Memory B cell (primary cell): ENCODE measurements at regions not wholly inside any gene's neighbourhood (a gene's known extent, or its start where the extent isn't known, plus 50 kb on each side); places are given as distances from the start of the nearest gene placed in this dataset.
"Not testable (repeated sequence)": the region's sequence is repeated elsewhere in the genome, so short reads cannot be mapped to it uniquely, and the experiment has no call there.

Experiments
- ATAC-seq: fragments of 150-1000 bp; cut with Tn5 transposase; 2 replicates; pipeline ENCODE4 v1.10.0; 2021; ENCODE audit warnings: low read depth, mild to moderate bottlenecking, moderate library complexity
- DNase-seq, 2 donors: peaks; one replicate each; pipeline ENCODE4 v3.0.0; 2022; ENCODE audit warnings: low spot score in 2 of 2
- H3K27ac Mint-ChIP-seq: one replicate; pipeline ENCODE4 v1.8.0; 2022; ENCODE audit warnings: mild to moderate bottlenecking, moderate library complexity, mixed read lengths
- H3K27me3 Mint-ChIP-seq: one replicate; pipeline ENCODE4 v1.8.0; 2022; ENCODE audit warnings: mixed read lengths
- H3K36me3 Mint-ChIP-seq: one replicate; pipeline ENCODE4 v1.8.0; 2022; ENCODE audit warnings: mild to moderate bottlenecking, mixed read lengths
- H3K4me1 Mint-ChIP-seq: one replicate; pipeline ENCODE4 v1.8.0; 2022; ENCODE audit warnings: mixed read lengths
- H3K4me3 Mint-ChIP-seq: one replicate; pipeline ENCODE4 v1.8.0; 2022; ENCODE audit warnings: mild to moderate bottlenecking, moderate library complexity, mixed read lengths
- H3K9me3 Mint-ChIP-seq: one replicate; pipeline ENCODE4 v1.8.0; 2022; ENCODE audit warnings: mixed read lengths

DNA sequence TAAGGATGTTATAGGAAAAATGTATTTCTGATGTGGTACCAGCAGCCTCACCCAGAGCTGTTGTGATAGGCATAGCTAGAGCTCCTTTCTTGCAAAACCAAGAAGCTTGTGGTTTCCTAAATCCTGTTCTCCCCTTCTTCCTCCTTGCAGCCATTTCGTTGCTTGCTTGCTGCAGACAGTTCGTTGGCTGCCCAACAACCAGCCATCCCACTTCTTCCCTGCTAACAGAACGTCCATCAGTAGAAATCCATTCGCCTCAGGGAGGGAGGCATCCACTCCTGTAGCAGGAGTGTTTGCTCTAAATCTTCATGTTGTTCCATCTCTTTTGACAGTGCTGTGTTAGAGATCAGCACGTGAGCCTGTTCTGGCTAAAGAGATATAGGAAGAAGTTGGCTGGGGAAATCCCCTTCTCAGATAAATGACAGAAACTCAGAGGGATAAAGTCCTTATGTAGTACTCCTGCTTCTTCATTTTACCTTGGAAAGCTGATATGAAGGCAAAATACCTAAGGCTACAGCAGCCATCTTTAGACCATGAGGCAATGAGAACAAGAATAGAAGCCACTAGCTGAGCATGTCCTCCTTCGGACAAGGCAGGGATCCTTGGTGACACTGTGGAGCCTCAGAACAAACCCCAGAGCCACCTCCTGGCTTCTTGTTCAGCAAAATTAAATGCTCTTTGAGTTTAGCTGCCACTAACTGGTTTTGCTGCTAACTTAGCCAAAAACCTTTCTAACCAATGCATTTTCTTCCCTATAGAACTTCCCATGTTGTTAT is 68.4 kb upstream of the RELL1 start:
- peak overlapping the region; percentile 57 for H3K4me3 Mint-ChIP-seq
- peaks cover 24% of the 10 kb centered on the region for H3K4me1 Mint-ChIP-seq
- ATAC-seq (peak; percentile 28), DNase-seq (no peak)
- no peaks in the 10 kb centered on the region for H3K9me3 Mint-ChIP-seq
- no peaks in the 10 kb centered on the region for H3K36me3 Mint-ChIP-seq
- H3K27me3 Mint-ChIP-seq, result no peaks in the 10 kb centered on the region
- no peak overlapping the region for H3K27ac Mint-ChIP-seq

DNA sequence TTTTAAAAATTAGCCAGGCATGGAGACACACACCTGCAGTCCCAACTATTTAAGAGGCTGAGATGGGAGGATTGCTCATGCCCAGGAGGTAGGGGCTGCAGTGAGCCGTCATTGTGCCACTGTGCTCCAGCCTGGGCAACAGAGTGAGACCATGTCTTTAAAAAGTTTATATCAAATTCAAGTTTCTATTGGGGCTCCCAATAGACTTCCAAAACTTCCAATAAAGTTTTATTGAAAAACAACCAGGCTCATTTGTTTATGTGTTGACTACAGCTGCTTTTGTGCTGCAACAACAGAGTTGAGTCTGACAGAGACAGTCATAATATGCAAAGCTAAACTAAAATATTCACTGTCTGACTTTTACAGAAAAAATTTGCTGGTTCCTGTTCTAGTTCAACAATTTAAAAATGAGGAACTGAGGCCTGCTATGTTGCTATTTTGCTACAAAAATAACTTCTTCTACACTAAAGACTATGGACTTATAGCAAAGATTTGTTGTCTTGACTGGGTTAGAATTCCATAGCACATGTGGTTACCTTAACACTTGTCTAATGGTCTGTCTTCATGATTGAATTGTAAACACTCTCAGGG is 63.3 kb upstream of the RELL1 start:
- H3K27ac Mint-ChIP-seq, result peak overlapping the region; percentile 87
- no peaks in the 10 kb centered on the region for H3K36me3 Mint-ChIP-seq
- H3K27me3 Mint-ChIP-seq, result no peaks in the 10 kb centered on the region
- peak; percentile 94 for ATAC-seq
- peak overlapping the region; percentile 12 for H3K4me3 Mint-ChIP-seq
- H3K9me3 Mint-ChIP-seq, result peaks cover 2% of the 10 kb centered on the region
- H3K4me1 Mint-ChIP-seq, result peaks cover 23% of the 10 kb centered on the region
- DNase-seq, result peak in 1 of 2 donors; percentile 27

DNA sequence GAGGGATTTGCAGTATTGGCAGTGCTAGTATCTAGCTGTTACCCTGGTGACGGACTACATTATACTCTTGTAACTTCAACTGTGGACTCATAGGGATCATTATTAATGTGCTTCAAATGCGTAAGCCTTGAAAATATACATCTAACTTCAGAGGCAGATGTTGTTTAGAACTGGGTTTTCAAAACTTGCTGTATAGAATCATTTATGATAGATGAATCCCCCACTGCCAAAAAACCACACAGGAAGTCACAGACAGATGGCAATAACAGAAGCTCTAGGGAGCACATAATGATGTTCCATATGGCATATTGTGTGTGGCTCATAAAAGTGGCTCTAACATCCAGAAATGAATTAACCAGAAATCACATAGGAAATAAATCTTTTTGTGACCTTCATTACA is 62.3 kb upstream of the RELL1 start:
- peak overlapping the region; percentile 31 for H3K27ac Mint-ChIP-seq
- H3K4me3 Mint-ChIP-seq, result peak overlapping the region; percentile 39
- ATAC-seq, result no peak
- peaks cover 2% of the 10 kb centered on the region for H3K9me3 Mint-ChIP-seq
- no peak for DNase-seq
- H3K27me3 Mint-ChIP-seq, result no peaks in the 10 kb centered on the region
- H3K4me1 Mint-ChIP-seq, result peaks cover 18% of the 10 kb centered on the region
- H3K36me3 Mint-ChIP-seq, result no peaks in the 10 kb centered on the region

DNA sequence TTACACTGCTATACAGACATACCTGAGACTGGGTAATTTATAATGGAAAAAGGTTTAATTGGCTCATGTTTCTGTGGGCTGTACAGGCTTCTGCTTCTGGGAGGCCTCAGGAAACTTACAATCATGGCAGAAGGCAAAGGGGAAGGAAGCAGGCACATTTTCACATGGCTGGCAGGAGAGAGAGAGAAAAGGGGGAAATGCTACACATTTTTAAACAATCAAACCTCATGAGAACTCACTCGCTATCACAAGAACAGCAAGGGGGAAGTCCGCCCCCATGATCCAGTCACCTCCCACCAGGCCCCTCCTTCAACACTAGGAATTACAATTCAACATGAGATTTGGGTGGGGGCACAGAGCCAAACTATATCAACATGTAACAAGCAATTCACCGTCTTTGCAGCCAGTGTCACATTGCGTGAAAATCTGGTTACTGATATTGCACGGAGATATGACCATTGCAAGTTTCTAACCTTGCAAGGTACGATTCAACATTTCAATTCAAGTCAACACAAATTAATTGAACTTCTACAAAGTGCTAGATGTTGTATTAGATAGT is 61.7 kb upstream of the RELL1 start:
- H3K36me3 Mint-ChIP-seq, result no peaks in the 10 kb centered on the region
- H3K9me3 Mint-ChIP-seq, result peaks cover 2% of the 10 kb centered on the region
- ATAC-seq, result no peak
- H3K27me3 Mint-ChIP-seq, result no peaks in the 10 kb centered on the region
- no peak overlapping the region for H3K4me3 Mint-ChIP-seq
- H3K4me1 Mint-ChIP-seq, result peaks cover 18% of the 10 kb centered on the region
- no peak for DNase-seq
- H3K27ac Mint-ChIP-seq, result peak overlapping the region; percentile 31

DNA sequence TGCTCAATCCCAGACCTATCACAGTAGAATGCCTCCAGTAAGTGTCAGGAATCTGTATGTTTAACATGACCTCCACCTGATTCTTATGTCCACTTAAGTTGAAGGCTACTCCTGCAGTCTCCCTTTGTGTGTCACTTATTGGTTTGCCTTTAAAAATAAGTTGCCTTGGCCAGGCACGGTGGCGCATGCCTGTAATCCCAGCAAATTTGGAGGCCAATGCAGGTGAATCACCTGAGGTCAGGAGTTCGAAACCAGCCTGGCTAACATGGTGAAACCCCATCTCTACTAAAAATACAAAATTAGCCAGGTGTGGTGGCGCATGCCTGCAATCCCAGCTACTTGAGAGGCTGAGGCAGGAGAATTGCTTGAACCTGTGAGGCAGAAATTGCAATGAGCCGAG is 60.7 kb upstream of the RELL1 start:
- H3K4me1 Mint-ChIP-seq, result peaks cover 18% of the 10 kb centered on the region
- not testable (repeated sequence) for DNase-seq, H3K36me3 Mint-ChIP-seq, H3K27me3 Mint-ChIP-seq, H3K9me3 Mint-ChIP-seq, ATAC-seq, H3K4me3 Mint-ChIP-seq, H3K27ac Mint-ChIP-seq

DNA sequence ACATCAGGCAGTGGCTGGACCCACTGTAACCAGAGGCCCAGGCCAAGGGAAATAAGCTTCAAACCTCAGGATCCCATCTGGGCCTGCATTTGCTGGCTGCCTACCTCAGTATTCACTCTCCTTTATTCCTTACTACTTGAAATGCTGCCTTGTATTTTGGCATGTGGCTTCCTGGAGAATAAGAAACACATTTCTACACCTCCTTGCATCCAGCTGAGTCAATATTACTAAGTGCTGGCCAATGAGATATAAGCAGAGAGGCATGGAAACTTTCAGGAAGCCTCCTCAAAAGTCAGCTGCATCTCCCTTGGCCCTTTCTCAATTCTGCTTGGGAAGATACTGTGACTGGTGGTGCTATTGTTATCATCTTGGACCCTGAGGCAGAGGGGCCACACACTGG is 59.8 kb upstream of the RELL1 start:
- no peak for ATAC-seq
- Mint-ChIP-seq H3K4me3 (no peak overlapping the region), H3K27me3 (peaks cover 3% of the 10 kb centered on the region), H3K27ac (no peak overlapping the region), H3K4me1 (peaks cover 15% of the 10 kb centered on the region), H3K9me3 (peaks cover 2% of the 10 kb centered on the region), H3K36me3 (no peaks in the 10 kb centered on the region)
- no peak for DNase-seq

DNA sequence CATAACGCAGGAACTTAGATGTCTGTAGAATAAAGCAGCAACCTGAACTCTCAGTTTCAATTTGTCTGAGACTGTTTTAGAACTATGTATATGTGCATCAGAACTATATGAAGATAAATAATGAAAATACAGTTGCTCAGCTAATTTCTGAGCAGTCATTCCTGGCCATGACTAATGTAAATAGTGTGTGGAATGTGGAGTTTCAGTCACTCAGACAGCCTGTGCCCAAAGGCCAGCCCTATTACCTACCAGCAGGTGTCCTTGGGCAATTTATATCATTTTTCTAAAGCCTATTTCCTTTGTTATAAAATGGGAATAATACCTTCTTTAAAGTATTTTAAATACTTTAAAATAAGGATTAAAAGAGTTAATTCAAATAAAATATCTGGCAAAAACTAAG is 56.0 kb upstream of the RELL1 start:
- peaks cover 5% of the 10 kb centered on the region for H3K27me3 Mint-ChIP-seq

DNA sequence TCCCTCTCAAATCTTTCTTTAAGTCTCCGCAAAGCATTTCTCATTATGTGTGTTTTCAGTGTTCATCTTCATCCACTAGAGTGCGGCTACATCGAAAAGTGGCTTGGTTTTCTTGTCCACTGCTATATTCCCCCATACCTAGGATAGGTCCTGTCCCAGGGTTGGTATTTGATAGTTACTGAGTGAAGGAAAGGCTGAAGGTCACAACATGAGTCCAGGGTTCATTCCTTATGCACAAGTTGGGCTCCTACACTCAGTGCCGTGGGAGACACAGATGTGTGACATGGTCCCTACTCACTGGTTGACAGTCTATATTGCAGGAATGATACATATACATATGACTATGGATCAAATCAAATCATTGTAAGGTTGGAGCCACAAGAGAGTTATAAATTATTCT is 55.4 kb upstream of the RELL1 start:
- H3K4me3 Mint-ChIP-seq, result no peak overlapping the region
- peaks cover 5% of the 10 kb centered on the region for H3K27me3 Mint-ChIP-seq
- no peaks in the 10 kb centered on the region for H3K36me3 Mint-ChIP-seq
- H3K27ac Mint-ChIP-seq, result no peak overlapping the region
- H3K9me3 Mint-ChIP-seq, result no peaks in the 10 kb centered on the region
- H3K4me1 Mint-ChIP-seq, result no peaks in the 10 kb centered on the region
- no peak for DNase-seq
- no peak for ATAC-seq

More for the DNA sequence above, 56.0 kb upstream of the RELL1 start:
- Mint-ChIP-seq H3K4me1 (no peaks in the 10 kb centered on the region), H3K9me3 (no peaks in the 10 kb centered on the region), H3K36me3 (no peaks in the 10 kb centered on the region), H3K4me3 (no peak overlapping the region), H3K27ac (no peak overlapping the region)
- ATAC-seq (no peak), DNase-seq (no peak)

DNA sequence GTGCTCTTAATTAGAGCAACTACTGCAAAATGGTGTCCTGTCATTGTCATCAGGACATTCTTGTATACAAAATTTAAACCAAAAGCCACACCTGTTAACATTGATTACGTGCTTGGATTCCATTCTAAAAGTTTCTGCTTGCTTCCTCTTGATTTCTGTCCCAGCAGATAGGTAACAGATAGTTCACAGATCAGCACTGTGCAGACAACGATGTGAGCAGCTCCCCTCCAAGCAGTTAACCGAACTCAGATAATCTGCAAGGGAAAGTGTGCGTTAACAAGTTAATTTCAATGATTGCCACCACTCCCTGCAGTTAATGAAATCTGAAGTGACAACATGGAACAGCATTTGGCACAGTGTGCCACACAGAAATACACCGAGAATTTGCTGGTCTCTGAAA is 54.4 kb upstream of the RELL1 start:
- H3K9me3 Mint-ChIP-seq, result no peaks in the 10 kb centered on the region
- H3K27ac Mint-ChIP-seq, result no peak overlapping the region
- no peaks in the 10 kb centered on the region for H3K36me3 Mint-ChIP-seq
- peaks cover 7% of the 10 kb centered on the region for H3K27me3 Mint-ChIP-seq
- DNase-seq (no peak), ATAC-seq (no peak)
- no peak overlapping the region for H3K4me3 Mint-ChIP-seq
- H3K4me1 Mint-ChIP-seq, result no peaks in the 10 kb centered on the region

DNA sequence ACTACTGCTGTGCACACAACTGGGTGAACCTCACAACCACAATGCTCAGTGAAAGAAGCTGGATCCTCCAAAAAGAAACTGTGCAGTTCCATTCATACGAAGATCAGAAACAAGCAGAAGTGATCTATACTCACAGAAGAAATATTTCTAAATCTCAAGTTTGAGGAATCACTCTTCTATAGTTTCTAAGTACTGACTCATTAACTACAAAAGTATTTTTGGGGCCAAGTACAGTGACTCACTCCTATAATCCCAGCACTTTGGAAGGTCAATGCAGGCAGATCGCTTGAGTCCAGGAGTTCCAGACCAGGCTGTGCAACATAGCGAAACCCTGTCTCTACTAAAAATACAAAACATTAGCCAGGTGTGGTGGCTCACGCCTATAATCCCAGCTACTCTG is 51.3 kb upstream of the RELL1 start:
- Mint-ChIP-seq H3K27me3 (peaks cover 7% of the 10 kb centered on the region), H3K36me3 (no peaks in the 10 kb centered on the region), H3K9me3 (no peaks in the 10 kb centered on the region), H3K4me1 (no peaks in the 10 kb centered on the region), H3K4me3 (no peak overlapping the region), H3K27ac (no peak overlapping the region)
- DNase-seq (no peak), ATAC-seq (no peak)
